HG03045 (cell line): ENCODE measurements at regions not wholly inside any gene's neighbourhood (a gene's known extent, or its start where the extent isn't known, plus 50 kb on each side); places are given as distances from the start of the nearest gene placed in this dataset.

Experiments used
- ATAC-seq: cut with Tn5 transposase; IDR thresholded peaks from one replicate; pipeline ENCODE4 v1.9.1; 2021; ENCODE audit warnings: mild to moderate bottlenecking, moderate library complexity; ENCODE audit not compliant: unreplicated experiment

DNA sequence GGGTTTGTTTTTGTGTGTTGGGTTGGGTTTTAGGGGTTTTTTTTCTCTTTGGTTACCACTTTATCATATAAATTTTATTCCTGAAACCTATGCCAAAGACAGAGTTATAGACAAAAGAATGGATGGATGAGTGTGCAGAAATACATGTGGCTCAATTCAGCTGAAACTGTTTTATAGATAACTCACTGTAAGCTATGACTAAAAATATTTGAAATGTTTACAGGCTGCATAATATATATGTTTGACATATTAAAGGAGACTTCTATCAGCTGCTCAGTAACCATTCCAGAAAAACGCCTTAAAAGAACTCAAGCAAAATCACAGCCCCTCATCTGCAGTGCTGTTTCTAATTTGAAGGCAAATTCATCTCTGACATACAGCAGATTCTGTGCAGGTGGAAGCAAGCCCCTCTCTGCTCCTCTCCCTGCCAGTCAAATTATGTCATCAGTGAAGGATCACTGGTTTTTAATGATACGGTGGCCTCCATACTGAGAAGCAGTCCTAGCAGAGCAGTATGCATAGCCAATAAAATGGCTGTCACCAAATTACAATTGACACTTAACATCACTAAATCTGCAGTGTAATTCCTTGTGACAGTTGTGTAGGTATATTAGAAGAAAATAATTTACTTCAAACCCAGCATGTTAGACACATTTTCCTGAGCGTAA lies 301.6 kb downstream of the NR2F1-AS1 start:
- ATAC-seq, result no peak

DNA sequence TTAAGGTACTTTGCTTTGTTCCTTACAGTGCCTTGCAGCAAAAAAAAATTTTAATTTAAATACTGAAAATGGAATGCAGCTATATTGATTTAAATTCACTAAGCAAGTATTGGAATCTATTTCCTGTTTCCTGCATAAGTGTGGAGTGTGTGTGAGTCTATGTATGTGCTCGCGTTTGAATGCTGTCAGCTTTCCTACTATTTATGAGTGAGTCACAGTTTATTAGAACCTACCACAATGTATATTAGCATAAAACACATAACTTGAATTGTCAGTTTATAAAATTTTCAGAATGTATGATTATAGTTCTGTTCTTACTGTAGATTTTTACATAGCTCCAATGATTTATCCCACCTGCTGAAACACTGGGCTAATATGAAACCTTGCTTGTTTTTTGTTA lies 302.1 kb downstream of the NR2F1-AS1 start:
- no peak for ATAC-seq

DNA sequence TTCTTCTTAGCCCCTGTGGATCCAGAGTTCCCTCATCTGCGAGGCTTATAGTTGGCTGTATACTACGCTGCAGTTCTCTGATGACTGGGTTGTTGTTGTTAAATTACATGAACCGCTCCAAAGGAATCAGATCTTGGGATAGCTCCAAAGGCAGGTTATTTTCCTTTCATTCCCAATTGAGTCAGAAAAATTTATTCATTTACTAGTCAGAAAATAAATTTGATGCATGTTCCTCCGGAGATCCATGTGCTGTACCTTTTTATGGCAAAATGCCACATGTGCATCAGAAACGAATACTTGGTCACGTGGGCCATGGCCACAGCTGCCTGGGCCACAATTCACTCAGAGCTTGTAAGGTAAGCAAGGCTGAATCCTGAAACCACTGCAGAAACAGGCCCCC lies 304.0 kb downstream of the NR2F1-AS1 start:
- no peak for ATAC-seq

DNA sequence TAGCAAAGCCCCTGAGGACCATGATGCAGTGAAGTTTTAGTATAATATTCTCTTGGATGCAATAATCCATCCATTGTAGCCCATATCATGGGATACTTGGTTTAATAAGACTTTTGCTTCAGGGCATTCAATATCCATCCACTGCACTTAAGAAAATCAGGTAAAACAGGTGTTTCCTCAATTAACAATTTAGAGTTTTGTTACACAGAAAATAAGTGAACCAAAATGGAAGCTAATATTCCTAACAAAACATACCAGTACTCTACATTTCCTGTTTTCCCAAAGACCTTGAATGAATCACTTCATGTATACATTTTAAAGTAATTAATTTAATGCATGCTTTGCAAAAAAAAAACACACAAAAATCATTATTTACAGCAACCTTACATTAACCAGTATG lies 305.6 kb downstream of the NR2F1-AS1 start:
- no peak for ATAC-seq

DNA sequence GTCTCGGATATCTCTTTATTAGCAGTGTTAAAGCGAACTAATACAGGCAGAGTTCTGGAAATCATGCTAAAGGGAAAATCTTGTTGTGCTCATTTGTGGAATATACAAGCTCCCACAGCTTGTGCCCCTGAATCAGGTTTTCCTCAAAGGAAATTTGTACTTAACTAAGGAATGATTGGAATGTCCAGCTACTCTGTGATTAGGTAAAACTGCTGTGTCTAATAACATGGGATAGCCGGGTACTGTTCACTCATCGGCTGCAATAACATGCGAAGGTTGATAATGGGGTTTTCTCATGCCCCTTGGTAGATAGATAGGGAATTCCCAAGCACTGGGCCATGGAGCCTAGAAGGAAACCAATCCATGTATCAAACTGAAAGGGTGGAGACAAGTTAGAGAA lies 306.7 kb downstream of the NR2F1-AS1 start:
- ATAC-seq, result no peak

DNA sequence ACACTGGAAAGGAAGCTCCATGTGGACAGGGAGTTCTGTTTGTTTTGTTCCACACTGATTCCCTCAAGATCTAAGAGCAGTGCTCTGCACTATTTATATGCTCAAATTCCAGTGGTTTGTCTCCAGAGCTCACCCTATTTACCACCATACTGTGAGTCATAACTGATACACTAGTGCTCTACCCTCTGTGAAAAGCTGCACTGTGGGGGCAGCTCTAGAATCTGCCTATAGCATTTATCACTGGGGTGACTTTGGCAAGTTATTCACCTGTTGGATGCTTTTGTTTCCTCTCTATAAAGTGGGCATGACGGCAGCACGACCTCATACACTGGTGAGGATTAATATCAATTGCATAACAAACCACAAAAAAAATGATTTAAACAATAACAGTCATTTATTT lies 307.8 kb downstream of the NR2F1-AS1 start:
- no peak for ATAC-seq

DNA sequence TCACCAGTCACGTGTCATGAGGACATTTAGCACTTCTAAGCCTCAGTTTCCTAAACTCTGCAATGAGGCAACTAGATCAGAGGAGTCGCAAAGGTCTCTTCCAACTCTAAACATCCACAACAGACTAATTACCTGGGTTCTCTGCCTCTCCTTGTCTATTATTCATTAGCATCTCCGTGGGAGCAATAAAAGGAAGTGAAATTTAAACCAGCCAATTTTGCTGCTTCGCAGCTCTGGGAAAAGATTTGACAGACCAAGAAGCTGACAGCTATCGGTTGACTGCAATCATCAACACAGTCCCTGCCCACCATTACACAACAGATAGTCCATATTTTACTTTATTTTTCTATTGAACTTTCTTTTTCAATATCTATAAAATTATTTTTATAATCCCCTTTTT lies 308.9 kb downstream of the NR2F1-AS1 start:
- no peak for ATAC-seq

DNA sequence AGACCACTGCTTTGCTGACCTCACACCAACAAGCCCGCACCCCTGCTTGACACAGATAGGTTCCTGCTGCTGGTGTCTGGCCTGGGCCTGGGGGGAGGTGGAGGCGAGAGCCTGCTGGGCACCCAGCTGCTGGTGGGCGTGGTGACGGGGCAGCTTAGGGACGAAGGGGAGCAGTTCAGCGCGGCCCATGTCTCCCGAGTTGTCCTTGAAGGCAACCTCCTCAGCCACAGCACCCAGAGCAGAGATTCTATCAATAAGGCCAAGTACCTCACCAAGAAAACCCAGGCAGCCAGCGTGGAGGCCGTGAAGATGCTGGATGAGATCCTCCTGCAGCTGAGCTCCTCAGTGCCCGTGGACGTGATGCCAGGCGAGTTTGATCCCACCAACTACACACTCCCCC lies 313.3 kb downstream of the NR2F1-AS1 start:
- no peak for ATAC-seq

DNA sequence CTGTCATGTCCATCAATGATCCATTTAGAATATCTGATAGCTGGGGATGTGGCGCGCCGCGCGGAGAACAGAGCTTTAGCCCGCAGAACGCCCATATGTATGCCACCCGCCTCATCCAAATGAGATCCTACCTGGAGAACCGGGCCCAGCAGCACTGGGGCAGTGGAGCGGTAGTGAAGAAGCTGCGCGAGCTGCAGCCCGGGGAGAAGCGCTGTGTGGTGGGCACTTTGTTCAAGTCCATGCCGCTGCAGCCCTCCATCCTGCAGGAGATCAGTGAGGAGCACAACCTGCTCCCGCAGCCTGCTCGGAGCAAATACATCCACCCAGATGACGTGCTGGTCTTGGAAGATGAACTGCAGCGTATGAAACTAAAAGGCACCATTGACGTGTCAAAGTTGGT lies 313.7 kb downstream of the NR2F1-AS1 start:
- ATAC-seq, result no peak

DNA sequence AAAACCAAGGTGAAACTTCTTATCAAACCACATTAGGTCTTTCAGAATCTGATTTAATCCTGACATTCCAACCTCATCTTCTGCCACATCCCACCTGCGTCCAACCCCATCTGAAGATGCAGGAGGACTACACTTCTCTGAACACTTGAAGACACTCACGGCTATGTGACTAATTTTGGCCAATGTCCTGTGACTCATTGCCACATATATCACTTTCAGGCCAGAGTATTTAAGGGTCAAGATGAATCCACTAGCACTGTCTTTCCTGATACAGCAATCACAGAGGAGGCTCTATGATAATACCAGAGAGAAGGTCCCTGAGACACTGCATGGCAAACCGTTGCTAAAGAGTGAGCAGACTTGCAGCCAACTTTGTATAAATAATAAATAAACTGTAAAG lies 323.4 kb downstream of the NR2F1-AS1 start:
- ATAC-seq, result no peak

DNA sequence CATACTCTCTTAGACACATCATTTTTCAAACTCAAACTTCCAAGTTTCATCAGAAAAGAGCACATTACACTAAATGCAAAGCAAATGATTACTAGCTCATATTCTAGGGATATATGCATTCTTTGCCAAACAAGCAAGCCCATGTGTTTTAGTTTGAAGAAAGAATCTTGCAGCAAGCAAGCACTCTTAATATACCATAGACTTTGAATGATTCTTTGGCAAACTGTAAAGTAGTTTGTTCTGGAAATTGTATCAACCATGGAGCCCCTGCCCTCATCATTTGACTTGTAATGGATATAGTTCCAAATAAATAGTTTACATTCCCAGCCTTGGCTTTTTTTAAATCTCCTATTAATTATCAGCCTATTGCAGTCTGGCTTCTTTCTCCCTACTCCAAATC lies 325.2 kb downstream of the NR2F1-AS1 start:
- no peak for ATAC-seq

DNA sequence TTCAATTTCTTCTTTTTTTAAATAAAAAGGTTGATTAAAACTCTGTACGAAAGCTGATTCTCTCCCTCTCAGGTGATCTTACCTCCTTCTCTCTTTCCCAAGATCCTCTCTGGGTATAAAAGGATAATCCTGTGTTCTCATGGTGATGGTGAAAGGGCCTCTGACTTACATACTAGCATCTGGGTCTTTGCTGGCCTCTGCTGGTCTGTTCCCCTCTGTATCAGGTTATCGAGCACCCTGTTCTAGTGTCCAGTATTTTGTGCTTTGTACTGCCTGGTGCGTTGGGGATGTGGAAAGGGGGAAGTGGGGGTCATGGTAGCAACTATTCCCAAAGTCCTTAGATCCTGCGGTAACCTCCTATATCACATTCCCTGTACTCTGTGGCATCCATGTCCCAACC lies 328.9 kb downstream of the NR2F1-AS1 start:
- no peak for ATAC-seq

DNA sequence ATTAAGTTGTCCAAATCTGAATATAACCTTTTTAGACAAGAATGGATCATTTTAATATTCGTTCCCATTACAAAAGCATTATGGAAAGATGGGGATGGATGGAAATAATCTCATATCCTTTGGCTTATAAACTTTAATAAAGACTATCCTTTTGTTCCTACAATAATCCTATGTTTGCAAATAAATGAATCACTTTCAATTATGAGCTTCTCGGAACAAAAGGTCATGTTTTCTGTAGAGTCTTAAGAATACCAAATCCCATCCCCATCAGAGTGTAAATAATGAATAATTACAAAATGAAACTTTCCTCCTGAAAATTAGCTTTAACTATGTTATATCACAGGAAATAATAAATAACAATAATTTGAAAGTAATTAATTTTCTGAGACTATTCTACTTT lies 329.7 kb downstream of the NR2F1-AS1 start:
- ATAC-seq, result no peak

DNA sequence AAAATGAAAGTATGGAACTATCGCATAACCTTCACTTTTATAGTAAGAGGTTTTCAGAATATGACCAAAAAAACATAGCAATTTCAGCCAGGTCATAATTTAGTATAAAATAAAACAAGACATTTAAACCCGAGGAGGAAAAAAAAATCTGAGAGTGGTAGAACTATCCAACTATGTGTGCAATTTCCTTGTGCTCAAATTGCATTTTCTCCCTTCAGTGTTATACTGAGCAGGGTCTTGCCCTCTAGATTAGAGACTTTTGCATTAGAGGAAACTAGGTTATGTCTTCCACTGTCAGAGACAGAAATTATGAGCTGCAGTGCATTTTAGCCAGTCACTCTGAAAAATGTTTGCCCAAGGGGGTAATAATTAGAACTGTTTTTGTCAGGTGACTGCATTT lies 330.6 kb downstream of the NR2F1-AS1 start:
- no peak for ATAC-seq

DNA sequence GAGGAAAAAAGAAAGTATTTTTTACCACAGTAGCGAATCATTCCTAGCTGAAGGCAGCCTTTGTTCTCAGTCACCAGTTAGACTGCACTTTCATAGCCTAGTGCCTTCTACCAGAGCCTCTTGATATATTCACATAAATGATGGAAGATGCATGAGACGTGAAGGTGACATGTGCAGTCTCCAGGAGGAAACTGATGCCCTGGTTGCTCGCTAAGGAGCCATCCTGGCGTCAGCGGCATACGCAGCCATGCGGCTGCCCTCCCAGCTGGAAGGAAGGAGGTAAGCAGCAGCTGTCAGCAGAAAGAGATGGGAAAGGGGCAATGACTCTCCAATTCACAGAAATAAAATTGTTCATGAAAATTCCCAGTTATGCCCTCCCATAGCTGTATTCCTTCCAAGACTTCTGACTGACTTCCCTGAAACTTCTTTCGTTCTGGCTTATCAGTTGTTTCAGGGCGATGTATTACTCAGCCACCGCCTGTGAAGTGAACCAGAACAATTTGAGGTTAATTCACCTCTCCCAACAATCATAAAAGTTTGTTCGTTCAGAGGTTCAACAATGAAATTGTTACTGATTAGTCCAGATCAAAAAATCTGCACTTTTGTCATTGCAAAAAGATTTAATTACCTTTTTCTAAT lies 331.2 kb downstream of the NR2F1-AS1 start:
- ATAC-seq, result no peak

DNA sequence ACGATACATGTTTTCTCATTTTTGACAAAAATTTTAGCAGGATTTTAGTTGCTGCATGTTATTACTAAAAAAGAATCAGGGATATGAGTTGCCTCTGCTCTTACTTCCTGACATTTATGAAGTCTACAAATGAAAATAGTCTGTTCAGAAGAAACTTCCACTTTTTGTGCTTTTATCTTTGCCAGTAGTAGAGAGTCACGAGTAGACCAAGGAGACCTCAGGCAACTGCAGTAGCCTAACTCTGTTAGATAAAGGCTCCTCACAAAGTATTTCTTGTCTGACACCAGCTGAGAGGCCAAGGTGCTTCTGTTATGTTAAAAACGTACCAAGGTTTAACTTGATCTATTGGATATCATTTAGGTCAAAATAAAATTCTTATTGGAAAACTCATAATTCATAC lies 333.9 kb downstream of the NR2F1-AS1 start:
- no peak for ATAC-seq

DNA sequence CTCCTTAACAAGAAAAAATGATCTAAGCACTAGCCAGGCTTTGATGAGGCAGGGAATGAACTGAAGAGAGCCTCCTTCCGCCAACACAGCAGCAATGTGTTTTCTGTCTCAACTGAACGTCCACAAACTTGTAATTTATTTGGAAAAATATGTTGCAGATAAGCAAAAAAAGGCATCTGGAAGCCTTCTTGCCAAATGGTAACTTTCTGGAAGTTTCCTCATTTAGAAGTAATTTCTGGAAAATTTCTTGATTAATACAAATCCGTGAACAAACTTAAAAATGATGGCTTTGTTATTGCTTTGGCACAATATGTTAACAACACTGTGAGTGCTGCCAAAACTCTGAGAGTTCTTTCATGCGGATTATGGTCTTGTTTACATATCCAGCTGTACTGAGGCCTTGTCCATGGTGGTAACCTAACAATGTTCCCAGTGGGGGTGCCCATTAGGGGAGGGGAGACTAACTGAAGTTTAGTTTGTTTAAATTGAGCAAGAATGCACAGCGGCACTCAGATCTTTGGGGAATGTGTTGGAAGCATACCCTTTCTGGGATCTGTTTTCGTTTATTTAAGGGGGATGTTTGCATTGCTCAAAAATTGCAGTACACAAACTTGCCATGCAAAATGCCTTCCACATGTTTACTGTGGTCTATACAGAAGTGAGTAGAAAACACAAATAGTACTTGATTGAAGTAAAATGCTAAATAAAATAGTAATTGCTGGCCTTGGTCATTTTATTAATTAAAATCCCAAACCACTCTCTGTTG lies 334.7 kb downstream of the NR2F1-AS1 start:
- ATAC-seq, result no peak

DNA sequence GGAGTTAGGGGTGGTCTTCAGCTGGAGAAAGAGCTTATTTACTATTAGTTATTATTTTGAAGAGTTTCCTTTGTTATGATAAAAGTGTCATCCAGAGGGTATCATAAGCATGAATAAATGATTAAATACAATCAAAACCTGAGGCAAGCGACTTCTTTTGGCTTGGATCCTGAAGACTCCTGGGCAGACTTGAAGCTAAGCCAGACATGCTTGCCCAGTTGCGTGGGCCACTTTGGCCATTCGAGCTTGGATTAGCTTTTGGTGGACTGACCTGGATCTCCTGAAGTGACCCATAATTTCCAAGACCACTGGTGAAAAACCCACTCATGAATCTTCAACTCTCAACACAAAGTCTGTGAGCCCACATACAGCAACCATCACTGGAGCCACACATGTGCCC lies 335.8 kb downstream of the NR2F1-AS1 start:
- no peak for ATAC-seq

DNA sequence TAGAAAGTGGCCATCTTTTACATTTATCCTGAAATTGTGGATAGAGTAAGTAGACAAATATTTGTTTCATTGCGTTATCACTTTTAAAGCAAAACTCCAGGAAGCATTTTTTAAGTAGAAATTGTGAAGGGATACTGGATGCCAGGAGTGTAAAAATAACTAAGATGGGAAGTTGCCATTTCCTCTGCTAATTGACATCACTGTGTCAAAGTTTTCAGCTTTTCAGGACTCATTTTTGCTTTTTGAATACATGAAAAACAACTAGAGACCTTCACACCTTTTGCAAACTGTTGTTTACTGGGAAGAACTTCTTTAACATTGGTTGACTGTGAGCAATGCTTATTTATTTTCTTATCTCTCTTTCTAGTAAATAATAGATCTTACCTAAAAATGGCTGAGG lies 337.5 kb downstream of the NR2F1-AS1 start:
- ATAC-seq, result no peak

DNA sequence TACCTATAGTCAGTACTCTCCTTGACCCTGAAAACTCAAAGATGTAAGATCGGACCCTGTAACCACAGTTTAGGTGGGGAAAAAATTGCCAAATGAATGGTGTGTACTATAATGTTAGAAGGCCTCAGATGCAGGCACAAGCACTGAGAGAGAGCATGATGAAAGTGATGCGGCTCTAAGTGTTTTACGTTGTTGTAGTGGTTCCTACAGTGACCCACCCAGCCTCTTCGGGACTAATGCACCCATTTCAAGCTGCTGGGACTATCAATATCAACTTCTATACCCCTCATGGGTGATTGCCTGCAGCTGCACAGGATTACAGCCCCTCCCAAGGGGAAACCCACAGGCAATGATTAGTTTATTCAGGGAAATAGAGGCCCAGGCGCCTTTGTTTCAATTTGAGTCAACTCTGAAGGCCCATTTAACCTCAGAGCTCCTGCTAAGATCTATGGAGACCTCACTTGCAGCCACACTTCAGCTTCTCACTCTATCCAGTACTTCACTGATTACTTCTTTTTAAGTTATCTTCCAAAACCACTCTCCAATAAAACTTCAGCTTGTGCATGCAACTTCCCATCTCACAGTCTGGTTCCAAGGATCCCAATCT lies 340.7 kb downstream of the NR2F1-AS1 start:
- ATAC-seq, result no peak

DNA sequence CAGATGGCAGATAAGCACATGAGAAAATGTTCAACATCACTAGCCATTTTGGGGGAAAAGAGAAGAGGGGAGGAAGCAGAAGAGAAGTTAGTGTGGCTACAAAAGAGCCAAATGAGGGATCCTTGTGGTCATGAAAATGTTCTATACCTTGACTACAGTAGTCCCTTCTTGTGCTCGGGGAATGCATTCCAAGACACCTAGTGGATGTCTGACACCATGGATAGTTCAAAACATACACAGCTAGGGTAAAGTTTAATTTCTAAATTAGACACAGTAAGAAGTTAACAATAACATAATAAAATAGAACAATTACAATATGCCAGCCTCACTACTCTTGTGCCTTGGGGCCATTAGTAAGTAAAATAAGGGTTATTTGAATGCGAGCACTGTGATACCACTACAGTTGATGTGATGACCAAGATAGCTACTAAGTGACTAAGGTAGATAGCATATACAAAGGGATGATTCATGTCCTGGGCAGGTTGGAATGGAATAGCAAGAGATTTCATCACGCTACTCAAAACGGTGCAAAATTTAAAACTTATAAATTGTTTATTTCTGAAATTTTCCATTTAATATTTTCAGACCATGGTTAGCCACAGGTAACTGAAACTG lies 344.1 kb downstream of the NR2F1-AS1 start:
- no peak for ATAC-seq
